Skeletal muscle satellite cell (primary cell): ENCODE measurements at regions not wholly inside any gene's neighbourhood (a gene's known extent, or its start where the extent isn't known, plus 50 kb on each side); places are given as distances from the start of the nearest gene placed in this dataset.

Experiments
- H3K27me3 ChIP-seq: 2 replicates; pipeline ENCODE4 v1.7.0; 2013; ENCODE audit warnings: low read length; ENCODE audit not compliant: control insufficient read depth, insufficient read depth
- H3K36me3 ChIP-seq: 2 replicates; pipeline ENCODE4 v1.7.0; 2013; ENCODE audit warnings: mild to moderate bottlenecking, control low read depth, low read length; ENCODE audit not compliant: insufficient read depth
- H3K4me1 ChIP-seq: 2 replicates; pipeline ENCODE4 v1.7.0; 2013; ENCODE audit warnings: low read length; ENCODE audit not compliant: control insufficient read depth, insufficient read depth
- H3K4me2 ChIP-seq: 2 replicates; pipeline ENCODE4 v1.7.0; 2013; ENCODE audit warnings: mild to moderate bottlenecking, low read length
- H3K4me3 ChIP-seq: 2 replicates; pipeline ENCODE4 v1.7.0; 2013; ENCODE audit warnings: low read length
- H3K9ac ChIP-seq: 2 replicates; pipeline ENCODE4 v1.7.0; 2013; ENCODE audit warnings: mild to moderate bottlenecking, low read depth, low read length, moderate library complexity
- H3K9me3 ChIP-seq: replicated peaks from 2 replicates; pipeline ENCODE4 v1.7.0; 2013; ENCODE audit warnings: mild to moderate bottlenecking, control low read depth, low read length

DNA sequence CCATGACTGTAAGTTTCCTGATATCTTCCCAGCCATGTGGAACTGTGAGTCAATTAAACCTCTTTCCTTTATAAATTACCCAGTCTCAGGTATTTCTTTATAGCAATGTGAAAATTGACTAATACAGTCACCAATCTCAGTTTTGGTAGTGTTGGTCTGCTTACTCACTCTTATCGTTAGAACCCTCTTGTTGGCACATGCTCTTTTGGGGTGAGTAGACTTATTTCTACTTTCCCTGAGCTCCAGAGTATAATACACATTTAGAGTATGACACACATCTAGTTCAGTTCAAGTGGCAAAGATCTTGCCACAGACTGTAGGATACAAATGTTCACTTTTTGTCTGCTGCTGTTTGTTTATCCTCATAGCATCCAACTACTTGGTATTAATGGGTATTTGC lies 347.5 kb upstream of the CELF4 start:
- Histone ChIP-seq H3K4me3 (no peak overlapping the region), H3K27me3 (no peaks in the 10 kb centered on the region), H3K9ac (no peak overlapping the region), H3K9me3 (no peaks in the 10 kb centered on the region), H3K4me2 (no peak overlapping the region), H3K36me3 (no peaks in the 10 kb centered on the region), H3K4me1 (no peaks in the 10 kb centered on the region)

DNA sequence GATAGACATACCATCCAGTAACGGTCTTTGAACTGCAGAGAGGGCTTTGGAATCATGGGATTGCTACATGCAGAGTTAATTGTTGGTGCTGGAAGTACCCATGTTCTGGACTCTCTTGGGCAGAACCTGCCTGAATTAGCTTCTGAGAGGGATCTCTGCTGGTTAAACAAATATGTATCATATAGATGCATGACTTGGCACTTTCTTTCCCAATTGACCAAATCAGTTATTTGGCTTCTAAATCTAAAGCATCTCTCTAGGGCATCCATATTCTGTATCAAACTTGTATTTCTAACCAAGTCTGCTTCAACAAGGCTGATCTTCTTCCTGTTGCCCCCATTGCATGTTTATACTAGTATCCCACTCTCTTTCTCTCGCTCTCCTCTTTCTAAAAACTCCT lies 336.7 kb upstream of the CELF4 start:
- Histone ChIP-seq H3K9me3 (no peaks in the 10 kb centered on the region), H3K4me3 (no peak overlapping the region), H3K36me3 (no peaks in the 10 kb centered on the region), H3K4me1 (no peaks in the 10 kb centered on the region), H3K4me2 (no peak overlapping the region), H3K27me3 (no peaks in the 10 kb centered on the region), H3K9ac (no peak overlapping the region)

- Histone ChIP-seq H3K4me1 (no peaks in the 10 kb centered on the region), H3K36me3 (no peaks in the 10 kb centered on the region), H3K4me2 (no peak overlapping the region)
These were observed 334.7 kb upstream of the CELF4 start for GRCh38 chr18:37900326-37900725.

GRCh38 chr18:37889963-37890362 lies 324.4 kb upstream of the CELF4 start:
- Histone ChIP-seq H3K9me3 (peaks cover 27% of the 10 kb centered on the region), H3K4me2 (no peak overlapping the region), H3K4me3 (no peak overlapping the region), H3K4me1 (no peaks in the 10 kb centered on the region), H3K36me3 (no peaks in the 10 kb centered on the region), H3K27me3 (no peaks in the 10 kb centered on the region), H3K9ac (no peak overlapping the region)

More at GRCh38 chr18:37900326-37900725, 334.7 kb upstream of the CELF4 start:
- no peaks in the 10 kb centered on the region for H3K27me3 ChIP-seq
- no peak overlapping the region for H3K4me3 ChIP-seq
- H3K9ac ChIP-seq = no peak overlapping the region
- H3K9me3 ChIP-seq = no peaks in the 10 kb centered on the region

GRCh38 chr18:37874721-37875120 lies 309.1 kb upstream of the CELF4 start:
- H3K36me3 ChIP-seq = no peaks in the 10 kb centered on the region
- H3K4me2 ChIP-seq = no peak overlapping the region
- no peak overlapping the region for H3K4me3 ChIP-seq
- H3K27me3 ChIP-seq = no peaks in the 10 kb centered on the region
- peaks cover 6% of the 10 kb centered on the region for H3K9me3 ChIP-seq
- H3K9ac ChIP-seq = no peak overlapping the region
- H3K4me1 ChIP-seq = no peaks in the 10 kb centered on the region

- Histone ChIP-seq H3K4me3 (no peak overlapping the region), H3K4me1 (no peaks in the 10 kb centered on the region), H3K9ac (no peak overlapping the region), H3K27me3 (no peaks in the 10 kb centered on the region), H3K4me2 (no peak overlapping the region), H3K36me3 (no peaks in the 10 kb centered on the region), H3K9me3 (peaks cover 6% of the 10 kb centered on the region)
These were observed 307.8 kb upstream of the CELF4 start for GRCh38 chr18:37873416-37873815.

- Histone ChIP-seq H3K4me3 (no peak overlapping the region), H3K9ac (no peak overlapping the region), H3K9me3 (peaks cover 6% of the 10 kb centered on the region), H3K4me2 (no peak overlapping the region), H3K27me3 (no peaks in the 10 kb centered on the region), H3K36me3 (no peaks in the 10 kb centered on the region), H3K4me1 (no peaks in the 10 kb centered on the region)
These were observed 307.0 kb upstream of the CELF4 start for GRCh38 chr18:37872562-37872961.

GRCh38 chr18:37871561-37871960 lies 306.0 kb upstream of the CELF4 start:
- Histone ChIP-seq H3K4me3 (no peak overlapping the region), H3K4me2 (no peak overlapping the region), H3K4me1 (no peaks in the 10 kb centered on the region), H3K27me3 (no peaks in the 10 kb centered on the region), H3K36me3 (no peaks in the 10 kb centered on the region), H3K9me3 (peaks cover 6% of the 10 kb centered on the region), H3K9ac (no peak overlapping the region)

- H3K9ac ChIP-seq = no peak overlapping the region
- H3K36me3 ChIP-seq = no peaks in the 10 kb centered on the region
- H3K4me3 ChIP-seq = no peak overlapping the region
- H3K4me1 ChIP-seq = no peaks in the 10 kb centered on the region
- H3K9me3 ChIP-seq = peaks cover 2% of the 10 kb centered on the region
- no peaks in the 10 kb centered on the region for H3K27me3 ChIP-seq
- H3K4me2 ChIP-seq = no peak overlapping the region
These were observed 303.5 kb upstream of the CELF4 start for GRCh38 chr18:37869051-37869450.

- Histone ChIP-seq H3K4me3 (no peak overlapping the region), H3K4me1 (no peaks in the 10 kb centered on the region), H3K27me3 (no peaks in the 10 kb centered on the region), H3K4me2 (no peak overlapping the region), H3K9ac (no peak overlapping the region), H3K9me3 (peaks cover 10% of the 10 kb centered on the region), H3K36me3 (no peaks in the 10 kb centered on the region)
These were observed 298.5 kb upstream of the CELF4 start for GRCh38 chr18:37864122-37864521.

DNA sequence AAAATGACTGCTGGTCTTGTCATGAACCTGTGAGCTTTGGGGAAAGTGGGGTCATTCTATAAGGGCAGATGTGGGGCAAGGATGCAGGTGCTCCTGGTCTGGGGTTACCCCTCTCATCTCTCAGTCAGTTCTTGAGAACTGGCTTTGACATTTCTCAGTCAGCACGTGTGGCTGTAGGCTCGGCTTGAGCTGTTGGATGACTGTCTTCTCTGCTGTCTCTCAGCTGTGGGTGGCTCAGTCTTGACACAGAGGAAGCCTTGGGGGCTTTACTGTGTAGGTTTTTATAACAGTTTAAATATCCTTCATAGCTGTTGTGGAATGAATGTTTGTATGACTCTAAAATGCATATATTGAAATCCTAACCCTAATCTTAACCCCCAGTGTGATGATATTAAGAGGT lies 296.4 kb upstream of the CELF4 start:
- H3K4me1 ChIP-seq = no peaks in the 10 kb centered on the region
- peaks cover 10% of the 10 kb centered on the region for H3K9me3 ChIP-seq
- no peaks in the 10 kb centered on the region for H3K27me3 ChIP-seq
- H3K9ac ChIP-seq = no peak overlapping the region
- H3K36me3 ChIP-seq = no peaks in the 10 kb centered on the region
- H3K4me3 ChIP-seq = no peak overlapping the region
- no peak overlapping the region for H3K4me2 ChIP-seq

DNA sequence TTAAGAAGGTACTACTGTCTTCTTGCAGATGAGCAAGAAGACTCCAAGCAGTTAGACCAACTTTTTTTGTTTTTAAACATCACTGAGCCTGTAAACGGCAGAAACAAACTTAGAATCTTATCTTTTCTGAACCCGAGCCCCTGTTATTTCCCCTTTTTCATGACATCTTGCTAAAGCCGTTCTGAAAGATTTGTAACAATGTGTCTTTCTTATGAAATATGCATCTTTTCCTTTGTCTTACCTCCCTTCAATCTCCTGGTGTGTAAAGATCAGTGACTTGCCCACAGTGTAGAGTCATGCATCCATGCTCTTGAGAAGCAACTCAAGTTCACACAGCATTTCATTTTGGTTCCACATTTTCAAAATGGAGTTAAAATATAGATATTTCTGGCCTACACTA lies 288.8 kb upstream of the CELF4 start:
- Histone ChIP-seq H3K4me2 (no peak overlapping the region), H3K27me3 (no peaks in the 10 kb centered on the region), H3K4me1 (no peaks in the 10 kb centered on the region), H3K9ac (no peak overlapping the region), H3K36me3 (no peaks in the 10 kb centered on the region), H3K9me3 (peaks cover 15% of the 10 kb centered on the region), H3K4me3 (no peak overlapping the region)
